Kidney tubule cell (primary cell): ENCODE measurements at regions not wholly inside any gene's neighbourhood (a gene's known extent, or its start where the extent isn't known, plus 50 kb on each side); places are given as distances from the start of the nearest gene placed in this dataset.
A peak's percentile ranks its signal among the peaks of the same experiment; 100 is the strongest.

Source experiments
- DNase-seq: peaks from one replicate; pipeline ENCODE4 v3.0.0-alpha.2; 2018; ENCODE audit warnings: low spot score

DNA sequence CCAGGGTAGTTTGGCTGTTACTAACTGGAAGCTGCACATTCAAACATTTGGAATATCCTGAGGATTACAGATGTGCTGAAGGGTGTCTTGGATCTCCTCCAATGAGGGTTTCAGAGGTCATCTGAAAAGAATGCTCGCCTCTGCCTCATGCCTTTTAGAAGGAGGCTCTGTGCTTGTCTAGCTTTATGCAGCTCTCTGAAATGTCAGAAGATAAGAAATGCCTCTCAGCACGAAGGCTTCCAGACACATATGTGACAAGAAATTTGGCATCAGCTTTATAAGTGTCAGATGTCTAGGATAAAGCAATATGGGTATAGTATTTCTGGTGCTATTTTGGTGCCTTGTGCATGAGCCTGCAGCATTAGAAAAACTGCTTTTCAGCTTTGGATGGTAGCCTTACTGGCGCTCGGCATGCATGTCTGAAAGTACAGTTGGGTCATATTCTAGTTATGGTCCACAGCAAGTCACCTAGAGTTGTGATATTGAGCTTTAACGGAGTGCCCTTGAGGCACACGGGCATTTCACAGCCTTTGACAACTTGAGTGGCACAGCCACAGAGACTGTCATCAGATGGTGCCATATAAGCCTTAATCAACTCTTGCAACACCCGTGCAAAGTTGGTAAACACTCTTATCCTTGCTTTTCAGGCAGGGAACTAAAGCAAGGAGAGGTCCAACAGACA is 70.8 kb upstream of the PGRMC2 start:
- DNase-seq = peak; percentile 77

DNA sequence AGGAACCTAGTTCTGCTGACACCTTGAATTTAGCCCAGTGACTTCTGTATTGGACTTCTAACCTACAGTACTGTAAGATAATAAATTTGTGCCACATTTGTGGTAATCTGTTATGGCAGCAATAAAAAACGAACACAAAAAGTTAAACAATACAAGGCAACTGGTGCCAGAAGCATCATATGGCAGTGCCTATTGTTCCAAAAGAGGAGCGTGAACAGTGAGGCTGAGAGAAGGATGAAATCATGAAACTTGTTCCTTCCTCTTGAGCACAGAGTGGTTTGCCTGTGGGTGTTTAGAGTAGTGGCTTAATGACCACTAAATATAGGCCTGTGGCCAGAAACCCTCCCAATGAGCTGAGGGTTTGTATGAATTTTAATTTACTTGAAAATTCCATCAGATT is 69.7 kb upstream of the PGRMC2 start:
- no peak for DNase-seq

- peak; percentile 96 for DNase-seq
Measured at GRCh38 chr4:128355305-128355704, 67.7 kb upstream of the PGRMC2 start.

DNA sequence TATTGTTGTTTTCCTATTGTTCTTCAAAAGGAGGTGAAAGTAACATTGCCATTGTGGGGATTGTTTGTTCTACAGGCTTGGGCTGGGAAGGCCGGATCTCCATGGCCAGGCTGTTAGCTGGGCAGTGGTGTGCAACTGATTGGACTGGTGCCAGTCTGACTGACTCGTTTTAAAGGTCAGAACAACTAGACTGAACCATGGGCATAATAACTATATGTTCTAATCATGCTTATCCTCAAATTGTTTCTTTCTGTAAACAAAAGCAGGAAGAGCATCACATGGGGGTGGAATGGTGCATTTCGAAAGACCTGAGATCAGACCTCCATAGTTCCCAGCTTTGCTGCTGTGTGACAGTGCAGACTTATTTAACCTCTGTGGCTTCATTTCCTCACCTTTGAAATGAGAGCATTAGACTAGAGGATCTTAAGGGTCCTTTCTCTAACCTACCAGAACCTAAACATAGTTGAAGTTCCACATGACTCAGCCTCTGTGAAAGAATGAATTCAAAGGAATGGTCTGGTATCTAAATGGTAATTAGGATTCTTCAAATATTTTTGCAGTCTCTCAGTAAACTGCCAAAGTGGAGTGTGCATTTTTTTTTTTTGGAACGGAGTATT is 66.7 kb upstream of the PGRMC2 start:
- peak; percentile 97 for DNase-seq

DNA sequence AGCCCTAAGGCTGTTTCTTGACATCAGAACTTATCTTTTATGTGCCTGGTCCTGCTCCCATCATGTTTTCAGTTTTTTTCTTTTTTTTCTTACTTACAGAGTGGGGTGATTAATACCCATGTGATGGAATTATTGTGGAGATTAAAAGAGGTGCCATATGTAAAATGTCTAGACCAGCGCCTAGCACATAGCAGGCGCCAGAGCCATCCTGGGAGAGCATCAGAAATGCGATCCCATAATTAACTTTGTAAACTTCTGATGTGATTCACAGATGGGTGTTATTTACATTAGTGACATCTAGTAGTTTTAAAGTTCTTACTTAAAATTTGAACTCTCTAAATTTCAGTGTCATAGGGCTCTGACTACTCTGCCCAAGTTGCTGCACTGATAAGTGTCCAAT is 66.2 kb upstream of the PGRMC2 start:
- no peak for DNase-seq

- DNase-seq = no peak
Measured at GRCh38 chr4:128351502-128351901, 63.9 kb upstream of the PGRMC2 start.

GRCh38 chr4:128350449-128351045 is 62.9 kb upstream of the PGRMC2 start:
- DNase-seq = no peak

GRCh38 chr4:128349921-128350320 is 62.3 kb upstream of the PGRMC2 start:
- DNase-seq = no peak

- DNase-seq = no peak
Measured at GRCh38 chr4:128347930-128348660, 60.5 kb upstream of the PGRMC2 start.

GRCh38 chr4:128347175-128347868 is 59.7 kb upstream of the PGRMC2 start:
- no peak for DNase-seq

DNA sequence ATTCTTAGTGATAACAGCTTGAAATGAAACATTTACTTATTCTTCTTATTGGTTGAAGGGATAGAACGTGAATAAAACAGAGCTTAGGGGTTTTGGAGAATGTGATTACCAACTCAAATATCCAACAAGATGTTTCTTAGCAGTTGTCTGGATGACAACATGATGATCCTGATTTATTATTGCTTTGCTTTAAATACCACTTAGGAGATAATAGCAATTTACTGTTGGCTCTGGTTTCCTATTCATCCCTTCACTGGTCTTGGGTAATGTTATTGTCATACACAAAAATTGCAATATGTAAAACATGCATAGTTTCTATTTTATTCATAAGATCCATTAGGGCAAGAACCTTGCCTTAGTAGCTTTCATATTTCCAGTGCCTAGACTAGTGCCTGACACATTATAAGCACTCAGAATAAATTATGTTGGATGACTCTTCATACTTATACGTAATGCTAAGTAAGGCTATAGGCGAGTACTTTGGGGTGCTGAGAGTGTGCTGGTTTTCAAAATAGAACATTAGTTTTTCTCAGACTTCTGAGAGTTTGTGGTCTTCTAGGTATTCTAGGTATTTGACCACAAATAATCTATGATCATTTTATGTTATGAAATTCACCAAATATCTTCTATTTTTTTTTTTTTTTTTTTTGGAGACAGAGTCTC is 58.6 kb upstream of the PGRMC2 start:
- DNase-seq = no peak

DNA sequence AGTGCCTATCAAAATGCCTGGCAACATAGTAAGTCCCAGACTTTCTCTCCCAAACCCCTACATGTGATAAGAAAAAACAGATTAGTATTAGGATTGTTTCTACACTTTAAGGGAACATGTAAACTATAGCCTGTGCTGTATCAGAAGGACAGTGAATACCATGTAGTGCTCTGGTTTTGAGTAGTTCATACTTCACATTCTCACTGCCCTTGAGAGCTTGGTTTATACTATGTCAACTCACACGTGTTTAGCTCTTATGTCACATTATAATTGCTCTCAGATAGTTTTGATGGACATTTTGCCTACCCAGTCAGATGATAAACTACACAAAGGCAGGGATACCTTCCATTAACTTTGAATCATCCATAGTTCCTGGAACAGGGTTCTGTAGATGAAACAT is 58.0 kb upstream of the PGRMC2 start:
- no peak for DNase-seq

- DNase-seq = no peak
Measured at GRCh38 chr4:128342762-128343161, 55.1 kb upstream of the PGRMC2 start.

DNA sequence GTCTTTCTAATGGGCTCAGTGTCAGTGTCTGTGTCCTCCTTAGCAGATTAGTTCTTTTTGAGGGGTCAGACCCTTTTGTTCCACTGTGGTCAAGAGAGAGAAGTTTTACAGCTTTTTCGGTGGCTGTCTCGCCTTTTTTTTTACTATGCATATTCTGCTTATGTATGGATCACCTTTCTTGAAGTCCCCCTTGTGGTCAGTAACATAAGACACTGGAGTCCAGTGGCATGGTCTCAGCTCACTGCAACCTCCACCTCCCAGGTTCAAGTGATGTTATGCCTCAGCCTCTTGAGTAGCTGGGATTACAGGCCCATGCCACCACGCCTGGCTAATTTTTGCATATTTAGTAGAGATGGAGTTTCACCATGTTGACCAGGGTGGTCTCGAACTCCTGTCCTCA is 54.0 kb upstream of the PGRMC2 start:
- no peak for DNase-seq

DNA sequence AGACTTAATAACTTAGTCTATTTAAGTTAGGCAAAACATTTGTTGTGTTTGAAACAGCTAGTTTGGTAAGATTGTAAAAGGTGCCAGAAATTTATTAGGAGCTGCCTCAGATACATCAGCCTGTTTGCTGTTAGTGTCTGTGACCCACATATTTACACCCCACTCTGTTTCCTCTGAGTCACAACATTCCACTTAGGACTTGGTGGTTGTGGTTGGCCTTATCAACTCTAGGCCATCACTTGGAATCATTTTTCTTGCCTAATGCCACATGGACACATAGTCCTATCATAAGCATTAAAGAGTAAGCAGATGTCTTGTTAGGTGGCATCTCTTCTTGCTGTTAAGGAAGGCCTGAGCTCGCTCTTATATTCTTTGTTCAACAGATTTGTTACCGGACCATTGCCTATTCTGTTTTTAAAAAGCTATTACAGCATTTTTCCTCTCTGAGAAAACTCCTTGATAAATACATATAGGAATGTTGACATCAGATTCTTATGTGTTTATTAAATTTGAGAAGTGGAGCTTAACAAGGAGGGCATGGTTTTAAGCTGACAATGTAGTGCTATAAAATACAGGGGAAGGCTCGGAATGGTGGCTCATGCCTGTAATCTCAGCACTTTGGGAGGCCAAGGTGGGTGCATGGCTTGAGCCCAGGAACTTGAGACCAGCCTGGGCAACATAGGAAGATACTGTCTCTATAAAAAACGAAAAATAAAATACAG is 51.2 kb upstream of the PGRMC2 start:
- peak; percentile 82 for DNase-seq

DNA sequence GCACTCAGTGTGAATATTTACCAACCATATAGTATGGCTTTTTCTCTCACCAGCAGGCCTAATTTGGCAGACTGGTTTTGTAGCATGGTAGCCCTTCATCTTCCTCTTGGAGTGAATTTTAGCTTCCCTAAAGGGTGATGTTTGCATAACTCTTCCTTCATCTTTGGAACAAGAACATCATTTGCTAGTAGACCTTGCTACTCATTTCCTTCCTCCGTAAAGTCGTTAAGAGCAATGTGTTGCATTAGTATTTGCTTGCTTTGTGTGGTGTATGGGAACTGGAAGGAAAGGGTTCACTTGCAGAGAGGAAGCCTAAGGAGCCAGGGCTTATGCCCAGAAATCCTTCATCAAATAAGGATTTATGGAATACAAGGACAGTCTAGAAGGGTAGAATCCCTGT is 50.2 kb upstream of the PGRMC2 start:
- DNase-seq = no peak
